H1 (cell line): ENCODE measurements at regions not wholly inside any gene's neighbourhood (a gene's known extent, or its start where the extent isn't known, plus 50 kb on each side); places are given as distances from the start of the nearest gene placed in this dataset.

Experiments used
- CTCF ChIA-PET: fragments of 300-600 bp; sonication (Branson Sonifier 250); formaldehyde crosslinking; loops from one replicate; lab custom pipeline; 2021; ENCODE audit not compliant: partially characterized antibody; lab: Charles Lee
- POLR2A ChIA-PET: fragments of 300-600 bp; sonication (Branson Sonifier 250); formaldehyde crosslinking; loops from one replicate; lab custom pipeline; 2021; ENCODE audit warnings: inconsistent platforms; ENCODE audit not compliant: partially characterized antibody; lab: Charles Lee
- DNase-seq, 2 experiments: peaks; one replicate each; pipeline versions ENCODE4 v3.0.0 to v3.0.0-alpha.2; 2010 to 2022; ENCODE audit warnings: low spot score in 2 of 2, low read depth in 1 of 2, mixed read lengths in 1 of 2
- FAIRE-seq: peaks from 2 replicates; lab custom pipeline; 2011; peaks lifted over from hg19 to GRCh38; lab: Jason Lieb, UNC
- H2AFZ ChIP-seq: 2 replicates; pipeline ENCODE4 v1.8.1; 2012; ENCODE audit warnings: low read length, inconsistent platforms
- H2AK5ac ChIP-seq: 2 replicates; pipeline ENCODE4 v1.6.1; 2013; ENCODE audit warnings: low read depth, low read length
- H2BK120ac ChIP-seq: replicated peaks from 2 replicates; pipeline ENCODE3; 2013; ENCODE audit warnings: low read depth, low read length, inconsistent platforms
- H2BK12ac ChIP-seq: 2 replicates; pipeline ENCODE4 v1.6.1; 2013; ENCODE audit warnings: low read depth, low read length
- H2BK15ac ChIP-seq: 2 replicates; pipeline ENCODE4 v1.6.1; 2013; ENCODE audit warnings: low read length
- H2BK20ac ChIP-seq: 2 replicates; pipeline ENCODE4 v1.6.1; 2013; ENCODE audit warnings: low read length
- H2BK5ac ChIP-seq: 2 replicates; pipeline ENCODE4 v1.6.1; 2013; ENCODE audit warnings: low read depth, low read length
- H3K14ac ChIP-seq: 2 replicates; pipeline ENCODE4 v1.6.1; 2013; ENCODE audit warnings: inconsistent platforms; ENCODE audit not compliant: insufficient read length
- H3K18ac ChIP-seq: 2 replicates; pipeline ENCODE4 v1.6.1; 2013; ENCODE audit warnings: low read length; ENCODE audit errors: extremely low read depth
- H3K23ac ChIP-seq: 2 replicates; pipeline ENCODE4 v1.6.1; 2013; ENCODE audit warnings: inconsistent platforms; ENCODE audit not compliant: insufficient read length
- H3K23me2 ChIP-seq: 2 replicates; pipeline ENCODE4 v1.6.1; 2013; ENCODE audit warnings: low read depth, low read length
- H3K27ac ChIP-seq: 2 replicates; pipeline ENCODE4 v1.6.1; 2011; ENCODE audit warnings: low read depth, low read length, inconsistent platforms
- H3K27me3 ChIP-seq, 4 experiments: replicated peaks in 1 of 4; 1 replicate in 1 of 4; 2 replicates in 3 of 4; pipeline versions ENCODE4 v1.6.1 to v1.8.1; 2011 to 2013; ENCODE audit warnings: low read length in 3 of 4, mild to moderate bottlenecking in 3 of 4, inconsistent platforms in 2 of 4, mixed read lengths in 2 of 4, moderate library complexity in 1 of 4; ENCODE audit not compliant: control insufficient read depth in 3 of 4, insufficient read depth in 3 of 4; ENCODE audit errors: extremely low read depth in 1 of 4
- H3K36me3 ChIP-seq, 4 experiments: 2 replicates each; pipeline versions ENCODE4 v1.6.1 to v1.8.1; 2011 to 2013; ENCODE audit warnings: mild to moderate bottlenecking in 4 of 4, low read length in 3 of 4, moderate library complexity in 2 of 4, control low read depth in 1 of 4, inconsistent platforms in 1 of 4; ENCODE audit not compliant: insufficient read depth in 4 of 4, control insufficient read depth in 2 of 4
- H3K4ac ChIP-seq: replicated peaks from 2 replicates; pipeline ENCODE3; 2013; ENCODE audit warnings: low read length, low read depth, mixed read lengths, inconsistent platforms; ENCODE audit not compliant: insufficient read length
- H3K4me1 ChIP-seq, 4 experiments: replicated peaks in 1 of 4; 1 replicate in 1 of 4; 2 replicates in 3 of 4; pipeline versions ENCODE4 v1.6.1 to v1.8.1; 2011 to 2013; ENCODE audit warnings: low read length in 3 of 4, inconsistent platforms in 2 of 4, mixed read lengths in 1 of 4; ENCODE audit not compliant: insufficient read depth in 4 of 4, control insufficient read depth in 3 of 4
- H3K4me2 ChIP-seq, 2 experiments: 2 replicates each; pipeline versions ENCODE4 v1.6.1 to v1.8.1; 2011 to 2013; ENCODE audit warnings: low read depth in 2 of 2, low read length in 2 of 2, control low read depth in 1 of 2, inconsistent platforms in 1 of 2, mild to moderate bottlenecking in 1 of 2; ENCODE audit not compliant: insufficient read depth in 1 of 2
- H3K4me3 ChIP-seq, 4 experiments: fragments of 200-600, 300-600 bp in 1 of 4; sonication (generic), shearing (Covaris generic), sonication (Bioruptor Twin) in 1 of 4; 2 replicates each; pipeline versions ENCODE4 v1.5.1 to v1.8.1; 2011 to 2016; ENCODE audit warnings: low read length in 4 of 4, low read depth in 3 of 4, control low read depth in 2 of 4, inconsistent platforms in 2 of 4, mild to moderate bottlenecking in 2 of 4, mixed read lengths in 1 of 4, moderate library complexity in 1 of 4; ENCODE audit not compliant: insufficient read depth in 2 of 4; ENCODE audit errors: extremely low read depth in 1 of 4
- H3K56ac ChIP-seq: replicated peaks from 2 replicates; pipeline ENCODE3; 2013; ENCODE audit warnings: low read depth, mild to moderate bottlenecking, mixed read lengths, low read length, inconsistent platforms; ENCODE audit not compliant: insufficient read length
- H3K79me1 ChIP-seq: 2 replicates; pipeline ENCODE4 v1.6.1; 2013; ENCODE audit warnings: low read depth, low read length, control low read depth
- H3K79me2 ChIP-seq, 2 experiments: 2 replicates each; pipeline versions ENCODE4 v1.6.1 to v1.8.1; 2012 to 2013; ENCODE audit warnings: low read length in 2 of 2, mild to moderate bottlenecking in 2 of 2, inconsistent platforms in 1 of 2; ENCODE audit not compliant: insufficient read depth in 2 of 2, control insufficient read depth in 1 of 2
- H3K9ac ChIP-seq, 4 experiments: replicated peaks in 1 of 4; 1 replicate in 1 of 4; 2 replicates in 3 of 4; pipeline versions ENCODE4 v1.6.1 to v1.8.1; 2011 to 2013; ENCODE audit warnings: low read depth in 3 of 4, low read length in 3 of 4, control low read depth in 2 of 4, mild to moderate bottlenecking in 2 of 4, moderate library complexity in 2 of 4, inconsistent platforms in 1 of 4; ENCODE audit errors: extremely low read depth in 1 of 4
- H3K9me3 ChIP-seq, 2 experiments: 2 replicates each; pipeline versions ENCODE4 v1.6.1 to v1.8.1; 2012 to 2013; ENCODE audit warnings: mild to moderate bottlenecking in 2 of 2, moderate library complexity in 2 of 2, control low read depth in 1 of 2, inconsistent platforms in 1 of 2, low read depth in 1 of 2, low read length in 1 of 2, mixed read lengths in 1 of 2; ENCODE audit not compliant: insufficient read depth in 2 of 2
- H4K20me1 ChIP-seq, 2 experiments: replicated peaks in 1 of 2; 2 replicates each; pipeline versions ENCODE3 to v1.8.1; 2011 to 2013; ENCODE audit warnings: inconsistent platforms in 2 of 2, low read length in 2 of 2, mild to moderate bottlenecking in 1 of 2; ENCODE audit not compliant: insufficient read depth in 2 of 2, control insufficient read depth in 1 of 2
- H4K5ac ChIP-seq: 2 replicates; pipeline ENCODE4 v1.6.1; 2013; ENCODE audit warnings: low read length, low read depth, mixed read lengths, inconsistent platforms; ENCODE audit not compliant: insufficient read length
- H4K8ac ChIP-seq: 2 replicates; pipeline ENCODE4 v1.8.0; 2013; ENCODE audit warnings: mild to moderate bottlenecking, moderate library complexity, low read length, inconsistent platforms; ENCODE audit not compliant: insufficient read depth; ENCODE audit errors: extremely low read depth
- H4K91ac ChIP-seq: replicated peaks from 2 replicates; pipeline ENCODE3; 2013; ENCODE audit warnings: low read length, mixed read lengths, inconsistent platforms; ENCODE audit not compliant: insufficient read length
- CHD2 ChIP-seq: IDR thresholded peaks from 2 replicates; pipeline ENCODE4 v1.6.1; 2012; ENCODE audit warnings: low read length, improper control_type of control experiment
- CREB1 ChIP-seq: IDR thresholded peaks from 2 replicates; pipeline ENCODE4 v1.6.1; 2012; ENCODE audit warnings: inconsistent platforms
- FOSL1 ChIP-seq: IDR thresholded peaks from 2 replicates; pipeline ENCODE4 v1.6.1; 2011; ENCODE audit warnings: mild to moderate bottlenecking, low read depth, low read length, moderate library complexity; ENCODE audit not compliant: insufficient read depth
- HDAC2 ChIP-seq, 2 experiments: fragments of 300-600 bp in 1 of 2; sonication (generic) in 1 of 2; IDR thresholded peaks; 2 replicates each; pipeline ENCODE4 v1.6.1; 2011 to 2012; ENCODE audit warnings: low read depth in 2 of 2, low read length in 2 of 2, mild to moderate bottlenecking in 2 of 2, moderate library complexity in 2 of 2, borderline replicate concordance in 1 of 2, inconsistent platforms in 1 of 2
- MAX ChIP-seq: IDR thresholded peaks from 2 replicates; pipeline ENCODE4 v1.6.1; 2012; ENCODE audit warnings: inconsistent platforms
- NRF1 ChIP-seq: IDR thresholded peaks from 2 replicates; pipeline ENCODE4 v1.6.1; 2011; ENCODE audit warnings: mild to moderate bottlenecking, low read depth, low read length, improper control_type of control experiment
- RNF2 ChIP-seq: fragments of 200-900, 300-1000 bp; sonication (generic); IDR thresholded peaks from 2 replicates; pipeline ENCODE4 v1.7.1; 2016; ENCODE audit warnings: borderline replicate concordance, low read depth, mild to moderate bottlenecking, antibody characterized with exemption, low read length; ENCODE audit not compliant: poor library complexity, severe bottlenecking; ENCODE audit errors: missing control alignments
- SP1 ChIP-seq: IDR thresholded peaks from 2 replicates; pipeline ENCODE4 v1.6.1; 2011; ENCODE audit warnings: low read depth, low read length
- WGBS, 2 experiments: shearing (Covaris generic) in 1 of 2; methylation state at CpG; one replicate each; pipeline versions ENCODE4 v1.1.6 to v1.1.7; 2013 to 2015; ENCODE audit warnings: low lambda C conversion rate in 2 of 2, mixed read lengths in 2 of 2, inconsistent platforms in 1 of 2, low coverage in 1 of 2, missing lambda C conversion rate in 1 of 2; ENCODE audit not compliant: insufficient replicate concordance in 2 of 2, insufficient coverage in 1 of 2, insufficient read length in 1 of 2; ENCODE audit errors: extremely low coverage in 1 of 2, missing lambda C conversion rate in 1 of 2; 5-methylcytosine and 5-hydroxymethylcytosine counted together

- no peak for DNase-seq
- Histone ChIP-seq H2BK20ac (no peak overlapping the region), H3K4me1 (no peaks in the 10 kb centered on the region), H3K18ac (no peak overlapping the region), H3K4ac (no peak overlapping the region), H3K4me3 (no peak overlapping the region), H4K20me1 (no peaks in the 10 kb centered on the region), H3K56ac (no peak overlapping the region), H3K4me2 (no peak overlapping the region), H3K9ac (no peak overlapping the region), H2BK12ac (no peak overlapping the region), H4K8ac (no peak overlapping the region), H3K79me2 (no peaks in the 10 kb centered on the region), H3K23ac (no peak overlapping the region), H2BK5ac (no peak overlapping the region), H4K91ac (no peak overlapping the region), H3K27me3 (no peaks in the 10 kb centered on the region), H2AK5ac (no peak overlapping the region), H3K27ac (no peak overlapping the region), H3K79me1 (no peaks in the 10 kb centered on the region), H3K36me3 (no peaks in the 10 kb centered on the region), H2AFZ (no peak overlapping the region), H3K9me3 (no peaks in the 10 kb centered on the region), H4K5ac (no peak overlapping the region), H2BK120ac (no peak overlapping the region), H3K23me2 (no peaks in the 10 kb centered on the region), H2BK15ac (no peak overlapping the region), H3K14ac (no peak overlapping the region)
- POLR2A ChIA-PET: no interaction called here
- WGBS, 2 experiments: 94% methylated on average over 6 of the region's 6 CpGs; no CpG with 5 or more reads in 1 of the 2 experiments
- no peak for FAIRE-seq
- CTCF ChIA-PET: interaction anchor here (1.0 to 2.9 kb wide), 4 partner anchors 9 to 932 kb away, joined by 3 to 14 read pairs (median 4); no protein-coding TSS in a partner anchor
- TF ChIP-seq MAX (no peak), RNF2 (no peak), HDAC2 (IDR thresholded peaks at IDR 0.05; ENCODE audit: borderline replicate concordance in 1 of 2, low read depth in 2 of 2, low read length in 2 of 2) (no peak), SP1 (no peak), FOSL1 (no peak), CREB1 (no peak), NRF1 (no peak), CHD2 (no peak)
These were observed 366.9 kb downstream of the DEPDC1B start for GRCh38 chr5:60333005-60333571.
